Chondrocyte (in vitro differentiated cells): ENCODE measurements at regions not wholly inside any gene's neighbourhood (a gene's known extent, or its start where the extent isn't known, plus 50 kb on each side); places are given as distances from the start of the nearest gene placed in this dataset.
"Not testable (repeated sequence)": the region's sequence is repeated elsewhere in the genome, so short reads cannot be mapped to it uniquely, and the experiment has no call there.

Experiments
- DNase-seq: peaks from one replicate; pipeline ENCODE4 v3.0.0; 2021; ENCODE audit warnings: mixed read lengths, low spot score
- H3K27ac Mint-ChIP-seq: one replicate; pipeline ENCODE4 v1.8.0; 2021; ENCODE audit warnings: mild to moderate bottlenecking, moderate library complexity, mixed read lengths; ENCODE audit not compliant: unreplicated experiment
- H3K27me3 Mint-ChIP-seq: 2 replicates; pipeline ENCODE4 v1.8.0; 2021; ENCODE audit warnings: low read depth, mixed read lengths
- H3K36me3 Mint-ChIP-seq: 2 replicates; pipeline ENCODE4 v1.8.0; 2021; ENCODE audit warnings: low read depth, mixed read lengths
- H3K4me1 Mint-ChIP-seq: 2 replicates; pipeline ENCODE4 v1.8.0; 2021; ENCODE audit warnings: low read depth, mild to moderate bottlenecking, mixed read lengths
- H3K4me3 Mint-ChIP-seq: one replicate; pipeline ENCODE4 v1.8.0; 2021; ENCODE audit warnings: mild to moderate bottlenecking, moderate library complexity, mixed read lengths; ENCODE audit not compliant: unreplicated experiment
- H3K9me3 Mint-ChIP-seq: 2 replicates; pipeline ENCODE4 v1.8.0; 2021; ENCODE audit warnings: low read depth, mixed read lengths
- CTCF ChIP-seq: fragments of 200-600 bp; sonication (generic); IDR thresholded peaks from 2 replicates; pipeline ENCODE4 v1.5.0; 2021; ENCODE audit warnings: antibody characterized with exemption, mild to moderate bottlenecking, moderate library complexity

GRCh38 chr1:204791453-204792353 is 79.0 kb upstream of the NFASC start:
- no peak overlapping the region for H3K27ac Mint-ChIP-seq
- no peak overlapping the region for H3K4me3 Mint-ChIP-seq
- H3K36me3 Mint-ChIP-seq = no peaks in the 10 kb centered on the region
- TF ChIP-seq CTCF = peak; percentile 80
- H3K27me3 Mint-ChIP-seq = peaks cover 59% of the 10 kb centered on the region
- no peak for DNase-seq
- no peaks in the 10 kb centered on the region for H3K4me1 Mint-ChIP-seq
- H3K9me3 Mint-ChIP-seq = no peaks in the 10 kb centered on the region

- Mint-ChIP-seq H3K27me3 (peaks cover 56% of the 10 kb centered on the region), H3K9me3 (no peaks in the 10 kb centered on the region), H3K27ac (no peak overlapping the region), H3K4me1 (no peaks in the 10 kb centered on the region), H3K36me3 (no peaks in the 10 kb centered on the region), H3K4me3 (no peak overlapping the region)
- TF ChIP-seq CTCF = no peak
- DNase-seq = no peak
These were observed 78.3 kb upstream of the NFASC start for GRCh38 chr1:204792354-204792692.

GRCh38 chr1:204793259-204793914 is 77.3 kb upstream of the NFASC start:
- H3K4me3 Mint-ChIP-seq = no peak overlapping the region
- H3K27me3 Mint-ChIP-seq = peaks cover 55% of the 10 kb centered on the region
- DNase-seq = no peak
- H3K9me3 Mint-ChIP-seq = no peaks in the 10 kb centered on the region
- TF ChIP-seq CTCF = no peak
- no peak overlapping the region for H3K27ac Mint-ChIP-seq
- H3K36me3 Mint-ChIP-seq = no peaks in the 10 kb centered on the region
- H3K4me1 Mint-ChIP-seq = no peaks in the 10 kb centered on the region

GRCh38 chr1:204796886-204797285 is 73.8 kb upstream of the NFASC start:
- H3K27ac Mint-ChIP-seq, H3K36me3 Mint-ChIP-seq, H3K4me1 Mint-ChIP-seq, DNase-seq, H3K4me3 Mint-ChIP-seq, H3K9me3 Mint-ChIP-seq: not testable (repeated sequence)
- H3K27me3 Mint-ChIP-seq = peaks cover 45% of the 10 kb centered on the region

GRCh38 chr1:204797401-204797800 is 73.3 kb upstream of the NFASC start:
- no peak for TF ChIP-seq CTCF
- Mint-ChIP-seq H3K36me3 (no peaks in the 10 kb centered on the region), H3K4me3 (no peak overlapping the region), H3K4me1 (no peaks in the 10 kb centered on the region), H3K27me3 (peaks cover 46% of the 10 kb centered on the region), H3K9me3 (no peaks in the 10 kb centered on the region), H3K27ac (no peak overlapping the region)
- DNase-seq = no peak
